ENCODE measurements at regions not wholly inside any gene's neighbourhood (a gene's known extent, or its start where the extent isn't known, plus 50 kb on each side); places are given as distances from the start of the nearest gene placed in this dataset.

GRCh38 chr18:78561757-78562510 lies 417.7 kb upstream of the SALL3 start:
- Histone ChIP-seq H3K27ac (ENCODE audit: low read depth, low read length) (no peak overlapping the region), H3K9ac (ENCODE audit: low read depth in 1 of 2, low read length in 2 of 2) (no peak overlapping the region), H3K27me3 (ENCODE audit: control insufficient read depth in 1 of 2, insufficient read depth in 2 of 2, low read length in 2 of 2) (no peaks in the 10 kb centered on the region), H3K4me1 (ENCODE audit: control insufficient read depth in 1 of 2, insufficient read depth in 2 of 2, low read length in 2 of 2) (no peaks in the 10 kb centered on the region), H3K36me3 (ENCODE audit: control insufficient read depth in 1 of 2, insufficient read depth in 2 of 2, low read length in 2 of 2) (no peaks in the 10 kb centered on the region), H3K4me3 (ENCODE audit: low read depth in 1 of 2, low read length in 2 of 2) (no peak overlapping the region), H3K9me3 (ENCODE audit: control insufficient read depth in 1 of 2, low read length in 2 of 2) (peaks cover 4 to 16% of the 10 kb centered on the region in 2 donors)

GRCh38 chr18:78562531-78562961 lies 417.1 kb upstream of the SALL3 start:
- Histone ChIP-seq H3K27me3 (ENCODE audit: control insufficient read depth in 1 of 2, insufficient read depth in 2 of 2, low read length in 2 of 2) (no peaks in the 10 kb centered on the region), H3K4me3 (ENCODE audit: low read depth in 1 of 2, low read length in 2 of 2) (no peak overlapping the region), H3K36me3 (ENCODE audit: control insufficient read depth in 1 of 2, insufficient read depth in 2 of 2, low read length in 2 of 2) (no peaks in the 10 kb centered on the region), H3K27ac (ENCODE audit: low read depth, low read length) (no peak overlapping the region), H3K9me3 (ENCODE audit: control insufficient read depth in 1 of 2, low read length in 2 of 2) (peaks cover 4 to 16% of the 10 kb centered on the region in 2 donors), H3K9ac (ENCODE audit: low read depth in 1 of 2, low read length in 2 of 2) (no peak overlapping the region), H3K4me1 (ENCODE audit: control insufficient read depth in 1 of 2, insufficient read depth in 2 of 2, low read length in 2 of 2) (no peaks in the 10 kb centered on the region)

GRCh38 chr18:78563110-78563509 lies 416.5 kb upstream of the SALL3 start:
- no peaks in the 10 kb centered on the region for H3K4me1 ChIP-seq (ENCODE audit: control insufficient read depth in 1 of 2, insufficient read depth in 2 of 2, low read length in 2 of 2)
- no peaks in the 10 kb centered on the region for H3K36me3 ChIP-seq (ENCODE audit: control insufficient read depth in 1 of 2, insufficient read depth in 2 of 2, low read length in 2 of 2)
- peaks cover 4 to 16% of the 10 kb centered on the region in 2 donors for H3K9me3 ChIP-seq (ENCODE audit: control insufficient read depth in 1 of 2, low read length in 2 of 2)
- H3K27ac ChIP-seq (ENCODE audit: low read depth, low read length) = no peak overlapping the region
- no peak overlapping the region for H3K9ac ChIP-seq (ENCODE audit: low read depth in 1 of 2, low read length in 2 of 2)
- no peak overlapping the region for H3K4me3 ChIP-seq (ENCODE audit: low read depth in 1 of 2, low read length in 2 of 2)
- no peaks in the 10 kb centered on the region for H3K27me3 ChIP-seq (ENCODE audit: control insufficient read depth in 1 of 2, insufficient read depth in 2 of 2, low read length in 2 of 2)

GRCh38 chr18:78564030-78564429 lies 415.6 kb upstream of the SALL3 start:
- H3K27me3 ChIP-seq (ENCODE audit: control insufficient read depth in 1 of 2, insufficient read depth in 2 of 2, low read length in 2 of 2) = no peaks in the 10 kb centered on the region
- no peak overlapping the region for H3K4me3 ChIP-seq (ENCODE audit: low read depth in 1 of 2, low read length in 2 of 2)
- no peak overlapping the region for H3K9ac ChIP-seq (ENCODE audit: low read depth in 1 of 2, low read length in 2 of 2)
- H3K9me3 ChIP-seq (ENCODE audit: control insufficient read depth in 1 of 2, low read length in 2 of 2) = peaks cover 4 to 14% of the 10 kb centered on the region in 2 donors
- no peaks in the 10 kb centered on the region for H3K36me3 ChIP-seq (ENCODE audit: control insufficient read depth in 1 of 2, insufficient read depth in 2 of 2, low read length in 2 of 2)
- H3K4me1 ChIP-seq (ENCODE audit: control insufficient read depth in 1 of 2, insufficient read depth in 2 of 2, low read length in 2 of 2) = no peaks in the 10 kb centered on the region
- no peak overlapping the region for H3K27ac ChIP-seq (ENCODE audit: low read depth, low read length)

DNA sequence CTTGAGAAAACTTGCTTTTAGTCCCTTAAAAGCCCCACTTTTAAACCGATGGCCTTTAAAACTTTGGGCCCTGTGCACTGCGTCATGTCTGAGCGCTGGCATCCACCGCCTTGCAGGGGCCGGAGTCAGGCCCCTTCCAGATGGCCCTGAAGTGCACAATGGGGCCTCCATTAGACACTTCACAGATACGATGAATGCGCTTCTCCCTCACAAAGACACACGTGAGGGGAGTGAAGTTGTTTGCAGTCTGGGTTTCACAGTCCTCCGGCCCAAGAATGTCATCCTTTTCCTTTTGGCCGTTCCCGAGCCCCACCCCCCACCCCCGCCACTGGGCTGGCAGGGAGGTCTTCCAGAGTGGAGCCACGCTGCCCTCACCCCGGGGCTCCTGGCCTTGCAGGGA lies 415.1 kb upstream of the SALL3 start:
- Histone ChIP-seq H3K9me3 (ENCODE audit: control insufficient read depth in 1 of 2, low read length in 2 of 2) (peaks cover 4 to 9% of the 10 kb centered on the region in 2 donors), H3K4me3 (ENCODE audit: low read depth in 1 of 2, low read length in 2 of 2) (no peak overlapping the region), H3K9ac (ENCODE audit: low read depth in 1 of 2, low read length in 2 of 2) (no peak overlapping the region), H3K27me3 (ENCODE audit: control insufficient read depth in 1 of 2, insufficient read depth in 2 of 2, low read length in 2 of 2) (no peaks in the 10 kb centered on the region), H3K36me3 (ENCODE audit: control insufficient read depth in 1 of 2, insufficient read depth in 2 of 2, low read length in 2 of 2) (no peaks in the 10 kb centered on the region), H3K4me1 (ENCODE audit: control insufficient read depth in 1 of 2, insufficient read depth in 2 of 2, low read length in 2 of 2) (no peaks in the 10 kb centered on the region), H3K27ac (ENCODE audit: low read depth, low read length) (no peak overlapping the region)

- Histone ChIP-seq H3K27ac (ENCODE audit: low read depth, low read length) (no peak overlapping the region), H3K9me3 (ENCODE audit: control insufficient read depth in 1 of 2, low read length in 2 of 2) (peaks cover 4 to 8% of the 10 kb centered on the region in 2 donors), H3K4me1 (ENCODE audit: control insufficient read depth in 1 of 2, insufficient read depth in 2 of 2, low read length in 2 of 2) (no peaks in the 10 kb centered on the region), H3K27me3 (ENCODE audit: control insufficient read depth in 1 of 2, insufficient read depth in 2 of 2, low read length in 2 of 2) (no peaks in the 10 kb centered on the region), H3K9ac (ENCODE audit: low read depth in 1 of 2, low read length in 2 of 2) (no peak overlapping the region), H3K36me3 (ENCODE audit: control insufficient read depth in 1 of 2, insufficient read depth in 2 of 2, low read length in 2 of 2) (no peaks in the 10 kb centered on the region), H3K4me3 (ENCODE audit: low read depth in 1 of 2, low read length in 2 of 2) (no peak overlapping the region)
Measured at GRCh38 chr18:78565240-78565639, 414.4 kb upstream of the SALL3 start.

GRCh38 chr18:78566065-78566464 lies 413.6 kb upstream of the SALL3 start:
- H3K9me3 ChIP-seq (ENCODE audit: control insufficient read depth in 1 of 2, low read length in 2 of 2) = peaks cover 4 to 12% of the 10 kb centered on the region in 2 donors
- no peak overlapping the region for H3K4me3 ChIP-seq (ENCODE audit: low read depth in 1 of 2, low read length in 2 of 2)
- no peaks in the 10 kb centered on the region for H3K4me1 ChIP-seq (ENCODE audit: control insufficient read depth in 1 of 2, insufficient read depth in 2 of 2, low read length in 2 of 2)
- H3K36me3 ChIP-seq (ENCODE audit: control insufficient read depth in 1 of 2, insufficient read depth in 2 of 2, low read length in 2 of 2) = no peaks in the 10 kb centered on the region
- no peak overlapping the region for H3K27ac ChIP-seq (ENCODE audit: low read depth, low read length)
- H3K27me3 ChIP-seq (ENCODE audit: control insufficient read depth in 1 of 2, insufficient read depth in 2 of 2, low read length in 2 of 2) = no peaks in the 10 kb centered on the region
- no peak overlapping the region for H3K9ac ChIP-seq (ENCODE audit: low read depth in 1 of 2, low read length in 2 of 2)

DNA sequence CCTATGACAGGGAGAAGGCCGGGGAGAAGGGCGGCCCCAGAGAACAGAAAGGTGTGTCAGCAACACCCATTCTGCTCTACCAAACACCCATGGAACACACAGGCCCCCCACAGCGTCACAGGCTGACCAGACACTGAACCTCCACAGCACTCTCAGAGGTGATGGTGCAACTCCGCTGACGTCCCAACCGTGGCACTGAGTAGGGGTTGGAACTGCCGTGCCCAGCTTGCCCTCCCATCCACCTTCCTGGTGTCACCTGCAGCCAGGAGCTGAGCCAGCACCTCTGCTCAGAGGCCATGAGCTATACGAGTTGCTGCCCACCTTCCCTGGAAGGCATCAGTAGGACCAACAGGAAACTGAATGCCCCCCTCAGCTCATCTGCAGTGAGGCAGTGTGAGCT lies 412.9 kb upstream of the SALL3 start:
- H3K27ac ChIP-seq (ENCODE audit: low read depth, low read length) = no peak overlapping the region
- no peaks in the 10 kb centered on the region for H3K4me1 ChIP-seq (ENCODE audit: control insufficient read depth in 1 of 2, insufficient read depth in 2 of 2, low read length in 2 of 2)
- H3K9me3 ChIP-seq (ENCODE audit: control insufficient read depth in 1 of 2, low read length in 2 of 2) = peaks cover 4 to 16% of the 10 kb centered on the region in 2 donors
- no peaks in the 10 kb centered on the region for H3K27me3 ChIP-seq (ENCODE audit: control insufficient read depth in 1 of 2, insufficient read depth in 2 of 2, low read length in 2 of 2)
- H3K9ac ChIP-seq (ENCODE audit: low read depth in 1 of 2, low read length in 2 of 2) = no peak overlapping the region
- no peak overlapping the region for H3K4me3 ChIP-seq (ENCODE audit: low read depth in 1 of 2, low read length in 2 of 2)
- H3K36me3 ChIP-seq (ENCODE audit: control insufficient read depth in 1 of 2, insufficient read depth in 2 of 2, low read length in 2 of 2) = no peaks in the 10 kb centered on the region

DNA sequence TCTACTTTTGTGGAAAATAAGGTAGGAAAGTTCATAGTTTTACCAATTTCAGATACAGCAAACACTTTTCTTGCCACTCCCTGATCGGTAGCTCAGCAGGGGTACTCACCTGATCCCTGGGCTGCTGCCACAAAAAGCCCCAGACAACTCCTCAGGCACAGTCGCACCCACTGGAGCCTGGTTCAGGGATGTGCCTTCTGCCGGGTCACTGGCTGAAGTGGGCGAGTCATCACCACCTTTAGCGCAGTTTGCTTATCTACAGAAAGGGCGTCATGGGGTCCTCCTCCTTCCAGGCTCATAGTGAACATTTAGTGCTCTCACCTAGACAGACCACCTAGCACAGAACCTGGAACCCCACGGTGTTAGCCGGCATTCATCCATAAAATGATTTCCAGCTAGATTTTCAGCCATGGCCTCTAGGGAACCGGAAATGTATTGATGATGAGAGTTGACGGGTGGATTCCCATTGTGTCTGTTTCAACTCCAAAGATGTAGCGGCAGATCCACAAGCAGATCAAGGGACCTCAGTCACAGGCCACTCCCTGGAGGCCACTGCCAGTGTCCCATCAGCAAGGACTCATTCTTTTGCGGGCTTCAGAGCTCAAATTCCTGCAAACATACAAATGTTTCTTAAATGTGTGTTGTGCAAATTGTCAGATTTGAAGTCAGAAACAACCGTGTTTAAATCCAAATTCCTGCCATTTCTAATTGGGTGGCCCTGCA lies 408.4 kb upstream of the SALL3 start:
- H3K9me3 ChIP-seq (ENCODE audit: control insufficient read depth in 1 of 2, low read length in 2 of 2) = peaks cover 10 to 18% of the 10 kb centered on the region in 2 donors
- H3K4me3 ChIP-seq (ENCODE audit: low read depth in 1 of 2, low read length in 2 of 2) = no peak overlapping the region
- no peaks in the 10 kb centered on the region for H3K36me3 ChIP-seq (ENCODE audit: control insufficient read depth in 1 of 2, insufficient read depth in 2 of 2, low read length in 2 of 2)
- no peaks in the 10 kb centered on the region for H3K27me3 ChIP-seq (ENCODE audit: control insufficient read depth in 1 of 2, insufficient read depth in 2 of 2, low read length in 2 of 2)
- no peak overlapping the region for H3K9ac ChIP-seq (ENCODE audit: low read depth in 1 of 2, low read length in 2 of 2)
- no peaks in the 10 kb centered on the region for H3K4me1 ChIP-seq (ENCODE audit: control insufficient read depth in 1 of 2, insufficient read depth in 2 of 2, low read length in 2 of 2)
- no peak overlapping the region for H3K27ac ChIP-seq (ENCODE audit: low read depth, low read length)

DNA sequence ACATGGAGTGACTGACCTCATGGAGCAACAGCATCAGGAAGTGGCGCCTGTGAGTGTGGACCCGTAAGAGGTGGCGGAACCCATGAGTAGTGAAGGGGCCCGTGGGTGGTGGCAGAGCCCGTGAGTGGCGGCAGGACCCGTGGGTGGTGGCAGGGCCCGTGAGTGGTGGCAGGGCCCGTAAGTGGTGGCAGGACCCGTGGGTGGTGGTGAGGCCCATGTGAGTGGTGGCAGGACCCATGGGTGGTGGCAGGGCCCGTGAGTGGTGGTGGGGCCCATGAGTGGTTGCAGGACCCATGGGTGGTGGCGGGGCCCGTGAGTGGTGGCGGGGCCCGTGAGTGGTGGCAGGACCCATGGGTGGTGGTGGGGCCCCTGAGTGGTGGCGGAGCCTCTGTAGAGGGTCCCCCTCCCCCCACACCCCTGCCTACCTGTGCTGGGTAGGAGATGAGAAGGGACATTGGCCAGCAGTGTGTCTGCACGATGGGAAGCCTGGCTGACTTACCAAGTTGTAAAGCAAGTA lies 407.7 kb upstream of the SALL3 start:
- H3K9me3 ChIP-seq (ENCODE audit: control insufficient read depth in 1 of 2, low read length in 2 of 2) = peaks cover 10 to 18% of the 10 kb centered on the region in 2 donors
- H3K9ac ChIP-seq (ENCODE audit: low read depth in 1 of 2, low read length in 2 of 2) = no peak overlapping the region
- no peaks in the 10 kb centered on the region for H3K27me3 ChIP-seq (ENCODE audit: control insufficient read depth in 1 of 2, insufficient read depth in 2 of 2, low read length in 2 of 2)
- no peak overlapping the region for H3K4me3 ChIP-seq (ENCODE audit: low read depth in 1 of 2, low read length in 2 of 2)
- no peak overlapping the region for H3K27ac ChIP-seq (ENCODE audit: low read depth, low read length)
- no peaks in the 10 kb centered on the region for H3K4me1 ChIP-seq (ENCODE audit: control insufficient read depth in 1 of 2, insufficient read depth in 2 of 2, low read length in 2 of 2)
- no peaks in the 10 kb centered on the region for H3K36me3 ChIP-seq (ENCODE audit: control insufficient read depth in 1 of 2, insufficient read depth in 2 of 2, low read length in 2 of 2)

Data from duodenal mucosa (tissue), 2 donors.